ENCODE measurements at regions not wholly inside any gene's neighbourhood (a gene's known extent, or its start where the extent isn't known, plus 50 kb on each side); places are given as distances from the start of the nearest gene placed in this dataset.

DNA sequence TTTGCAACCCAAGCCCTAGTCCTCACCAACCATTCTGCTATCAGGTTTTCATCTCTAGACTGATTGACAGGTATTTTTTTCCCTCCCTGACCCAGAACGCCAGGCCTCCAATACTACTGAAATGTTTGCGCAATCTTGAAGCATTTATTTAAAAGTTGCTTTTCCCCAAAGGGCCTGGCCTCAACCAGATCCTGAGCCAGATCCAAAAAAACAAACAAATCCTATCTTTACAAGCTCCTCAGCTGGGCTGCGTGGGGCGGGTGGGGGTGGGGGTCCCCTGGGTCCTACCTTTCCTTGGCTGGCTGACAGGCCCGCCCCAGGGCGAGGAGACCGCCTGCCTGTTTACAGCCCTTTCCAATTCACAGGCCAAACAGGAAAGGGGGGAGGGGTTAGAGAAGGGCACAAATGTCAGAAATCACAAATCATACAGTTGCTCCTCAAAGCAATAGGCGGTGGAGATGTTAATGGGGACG lies 98.8 kb downstream of the FOXD2 start:
- TF ChIP-seq FOXP2 (optimal IDR thresholded peaks at IDR 0.05; ENCODE audit: borderline replicate concordance, extremely low read depth, extremely low read length, insufficient read depth) = no peak
- no peak for TF ChIP-seq SIN3A (IDR thresholded peaks at IDR 0.05; ENCODE audit: borderline replicate concordance, insufficient read depth, low read length)
- no peak for TF ChIP-seq POLR2AphosphoS5 (IDR thresholded peaks at IDR 0.05; ENCODE audit: low read depth, low read length)
- TF ChIP-seq TAF1 (IDR thresholded peaks at IDR 0.05; ENCODE audit: borderline replicate concordance, insufficient read depth, low read length) = no peak
- TF ChIP-seq, protein P1, sequence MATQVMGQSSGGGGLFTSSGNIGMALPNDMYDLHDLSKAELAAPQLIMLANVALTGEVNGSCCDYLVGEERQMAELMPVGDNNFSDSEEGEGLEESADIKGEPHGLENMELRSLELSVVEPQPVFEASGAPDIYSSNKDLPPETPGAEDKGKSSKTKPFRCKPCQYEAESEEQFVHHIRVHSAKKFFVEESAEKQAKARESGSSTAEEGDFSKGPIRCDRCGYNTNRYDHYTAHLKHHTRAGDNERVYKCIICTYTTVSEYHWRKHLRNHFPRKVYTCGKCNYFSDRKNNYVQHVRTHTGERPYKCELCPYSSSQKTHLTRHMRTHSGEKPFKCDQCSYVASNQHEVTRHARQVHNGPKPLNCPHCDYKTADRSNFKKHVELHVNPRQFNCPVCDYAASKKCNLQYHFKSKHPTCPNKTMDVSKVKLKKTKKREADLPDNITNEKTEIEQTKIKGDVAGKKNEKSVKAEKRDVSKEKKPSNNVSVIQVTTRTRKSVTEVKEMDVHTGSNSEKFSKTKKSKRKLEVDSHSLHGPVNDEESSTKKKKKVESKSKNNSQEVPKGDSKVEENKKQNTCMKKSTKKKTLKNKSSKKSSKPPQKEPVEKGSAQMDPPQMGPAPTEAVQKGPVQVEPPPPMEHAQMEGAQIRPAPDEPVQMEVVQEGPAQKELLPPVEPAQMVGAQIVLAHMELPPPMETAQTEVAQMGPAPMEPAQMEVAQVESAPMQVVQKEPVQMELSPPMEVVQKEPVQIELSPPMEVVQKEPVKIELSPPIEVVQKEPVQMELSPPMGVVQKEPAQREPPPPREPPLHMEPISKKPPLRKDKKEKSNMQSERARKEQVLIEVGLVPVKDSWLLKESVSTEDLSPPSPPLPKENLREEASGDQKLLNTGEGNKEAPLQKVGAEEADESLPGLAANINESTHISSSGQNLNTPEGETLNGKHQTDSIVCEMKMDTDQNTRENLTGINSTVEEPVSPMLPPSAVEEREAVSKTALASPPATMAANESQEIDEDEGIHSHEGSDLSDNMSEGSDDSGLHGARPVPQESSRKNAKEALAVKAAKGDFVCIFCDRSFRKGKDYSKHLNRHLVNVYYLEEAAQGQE (IDR thresholded peaks at IDR 0.05; ENCODE audit: insufficient read depth in 1 of 2, low read depth in 2 of 2, low read length in 2 of 2) = no peak

DNA sequence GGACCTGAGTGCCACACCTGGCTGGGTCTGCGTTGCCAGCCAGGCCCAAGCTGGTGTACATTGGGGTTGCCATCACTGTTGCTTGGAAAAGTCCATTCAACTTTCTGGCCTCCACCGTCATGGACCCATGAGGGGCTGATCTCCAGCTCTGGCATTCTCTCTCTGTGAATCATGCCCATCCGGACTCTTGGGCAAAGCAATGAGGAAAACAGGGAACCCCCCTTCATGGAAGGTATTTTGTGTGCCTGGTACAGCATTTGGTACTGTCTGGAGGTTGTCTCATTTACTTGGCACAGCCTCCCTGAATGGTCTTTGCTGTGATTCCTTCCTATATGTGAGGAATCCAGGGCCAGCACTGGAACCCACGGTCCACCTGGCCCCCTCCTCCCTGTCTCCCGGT lies 99.4 kb downstream of the FOXD2 start:
- TF ChIP-seq TAF1 (IDR thresholded peaks at IDR 0.05; ENCODE audit: borderline replicate concordance, insufficient read depth, low read length) = no peak
- TF ChIP-seq POLR2AphosphoS5 (IDR thresholded peaks at IDR 0.05; ENCODE audit: low read depth, low read length) = no peak
- TF ChIP-seq FOXP2 (optimal IDR thresholded peaks at IDR 0.05; ENCODE audit: borderline replicate concordance, extremely low read depth, extremely low read length, insufficient read depth) = no peak
- TF ChIP-seq SIN3A (IDR thresholded peaks at IDR 0.05; ENCODE audit: borderline replicate concordance, insufficient read depth, low read length) = no peak
- TF ChIP-seq, protein P1 (IDR thresholded peaks at IDR 0.05; ENCODE audit: insufficient read depth in 1 of 2, low read depth in 2 of 2, low read length in 2 of 2) = no peak

DNA sequence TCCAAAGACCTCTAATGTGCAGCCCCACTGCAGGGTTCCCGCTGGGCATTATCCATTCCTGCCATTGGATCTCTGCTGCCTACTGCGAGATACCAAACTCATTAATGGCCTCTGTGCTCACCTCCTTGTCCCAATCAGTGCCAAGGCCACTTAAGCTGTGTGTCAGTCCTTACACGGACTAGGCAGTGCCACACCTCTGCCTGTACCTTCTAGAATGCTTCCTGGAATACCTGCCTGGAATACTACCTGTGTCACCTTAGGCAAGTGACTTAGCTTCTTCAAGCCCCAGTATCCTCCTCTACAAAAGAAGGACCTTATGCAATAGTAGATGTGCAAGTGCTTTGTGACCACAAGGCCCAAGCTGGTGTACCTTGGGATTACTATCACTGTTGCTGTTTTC lies 100.1 kb downstream of the FOXD2 start:
- TF ChIP-seq SIN3A (IDR thresholded peaks at IDR 0.05; ENCODE audit: borderline replicate concordance, insufficient read depth, low read length) (no peak), TAF1 (IDR thresholded peaks at IDR 0.05; ENCODE audit: borderline replicate concordance, insufficient read depth, low read length) (no peak), POLR2AphosphoS5 (IDR thresholded peaks at IDR 0.05; ENCODE audit: low read depth, low read length) (no peak), FOXP2 (optimal IDR thresholded peaks at IDR 0.05; ENCODE audit: borderline replicate concordance, extremely low read depth, extremely low read length, insufficient read depth) (no peak)

DNA sequence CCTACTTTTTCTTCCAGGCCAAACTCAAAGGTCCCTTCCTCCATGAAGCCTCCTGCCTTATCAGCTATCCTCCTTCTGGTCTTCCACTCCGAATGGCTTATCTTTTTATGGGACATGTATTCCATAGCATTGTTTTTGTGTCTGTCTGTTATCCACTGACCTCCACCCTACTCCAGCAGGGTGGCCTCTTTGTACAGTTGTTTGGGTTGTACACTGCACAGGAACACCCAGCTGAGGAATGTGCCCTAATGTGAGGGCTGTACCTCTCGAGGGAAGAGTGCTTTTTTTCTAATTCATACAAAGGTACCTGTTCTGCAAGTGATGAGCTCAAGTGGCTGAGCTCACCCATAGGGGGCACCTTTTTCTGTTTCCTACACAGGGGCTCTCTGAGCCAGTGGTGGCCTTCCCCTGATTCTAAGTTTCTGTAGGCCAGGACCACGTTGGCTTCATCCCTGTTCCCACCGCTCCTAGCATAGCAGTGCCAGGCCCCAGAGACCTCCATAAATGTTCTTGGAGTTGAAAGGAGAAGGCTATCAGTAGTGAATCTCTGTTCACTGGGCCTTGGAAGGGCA lies 108.2 kb downstream of the FOXD2 start:
- TF ChIP-seq FOXP2 (optimal IDR thresholded peaks at IDR 0.05; ENCODE audit: borderline replicate concordance, extremely low read depth, extremely low read length, insufficient read depth) = no peak
- no peak for TF ChIP-seq SIN3A (IDR thresholded peaks at IDR 0.05; ENCODE audit: borderline replicate concordance, insufficient read depth, low read length)
- TF ChIP-seq TAF1 (IDR thresholded peaks at IDR 0.05; ENCODE audit: borderline replicate concordance, insufficient read depth, low read length) = no peak
- TF ChIP-seq POLR2AphosphoS5 (IDR thresholded peaks at IDR 0.05; ENCODE audit: low read depth, low read length) = no peak
- TF ChIP-seq, protein P1 (IDR thresholded peaks at IDR 0.05; ENCODE audit: insufficient read depth in 1 of 2, low read depth in 2 of 2, low read length in 2 of 2) = no peak

DNA sequence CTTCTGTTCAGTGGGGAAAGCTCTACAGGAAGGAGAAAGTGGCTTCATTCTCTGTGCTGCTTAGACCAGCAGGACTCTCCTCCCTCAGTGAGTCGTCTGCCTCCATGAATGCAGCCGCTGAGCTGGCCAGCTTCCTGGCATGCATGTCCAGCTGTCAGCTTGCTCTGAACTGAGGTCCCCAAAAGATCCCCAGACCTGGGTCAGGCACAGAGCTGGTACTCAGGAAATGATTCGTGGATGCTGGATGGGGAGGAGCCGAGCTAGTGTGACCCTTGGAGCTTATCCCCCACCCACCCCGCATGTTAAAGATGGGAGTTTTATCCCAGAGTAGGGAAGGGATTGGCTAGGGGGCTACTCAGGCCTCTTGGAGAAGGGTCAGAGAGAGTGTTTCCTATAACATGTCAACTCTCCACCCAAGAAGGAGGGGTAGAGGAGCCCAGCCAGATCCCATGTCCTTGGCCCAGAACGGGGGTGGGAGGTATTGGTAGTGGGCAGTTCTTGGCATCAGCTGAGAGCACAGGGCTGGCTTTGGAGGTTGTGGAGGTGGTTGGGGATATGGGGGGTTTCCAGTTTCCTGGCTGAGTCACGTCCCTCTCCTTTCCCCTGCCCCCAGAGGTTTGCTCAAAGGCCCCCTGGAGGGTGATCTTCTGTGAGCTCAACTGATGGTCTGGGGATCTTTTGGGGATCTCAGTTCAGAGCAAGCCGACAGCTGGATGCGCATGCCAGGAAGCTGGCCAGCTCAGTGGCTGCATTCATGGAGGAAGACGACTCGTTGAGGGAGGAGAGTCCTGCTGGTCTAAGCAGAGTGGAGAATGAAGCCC lies 110.1 kb downstream of the FOXD2 start:
- TF ChIP-seq SIN3A (IDR thresholded peaks at IDR 0.05; ENCODE audit: borderline replicate concordance, insufficient read depth, low read length) = no peak
- no peak for TF ChIP-seq TAF1 (IDR thresholded peaks at IDR 0.05; ENCODE audit: borderline replicate concordance, insufficient read depth, low read length)
- TF ChIP-seq FOXP2 (optimal IDR thresholded peaks at IDR 0.05; ENCODE audit: borderline replicate concordance, extremely low read depth, extremely low read length, insufficient read depth) = no peak
- TF ChIP-seq POLR2AphosphoS5 (IDR thresholded peaks at IDR 0.05; ENCODE audit: low read depth, low read length) = no peak
- TF ChIP-seq, protein P1 (IDR thresholded peaks at IDR 0.05; ENCODE audit: insufficient read depth in 1 of 2, low read depth in 2 of 2, low read length in 2 of 2) = no peak
